Activated B cell treated with CpG ODN at 0.5 μM for 24 hours (primary cell): ENCODE measurements at regions not wholly inside any gene's neighbourhood (a gene's known extent, or its start where the extent isn't known, plus 50 kb on each side); places are given as distances from the start of the nearest gene placed in this dataset.

ENCODE experiments used
- ATAC-seq: fragments of 200-7000 bp; cut with Tn5 transposase; one replicate; pipeline ENCODE4 v1.10.0; 2021; ENCODE audit warnings: low read depth, mild to moderate bottlenecking, moderate library complexity
- CTCF ChIA-PET: fragments of 350-600 bp; sonication (Branson Sonifier 250); formaldehyde crosslinking; loops from one replicate; lab custom pipeline; 2021; ENCODE audit warnings: antibody characterized with exemption; lab: Charles Lee
- POLR2A ChIA-PET: fragments of 350-600 bp; sonication (Branson Sonifier 250); formaldehyde crosslinking; loops from one replicate; lab custom pipeline; 2021; ENCODE audit warnings: antibody characterized with exemption; lab: Charles Lee
- DNase-seq: peaks from one replicate; pipeline ENCODE4 v3.0.0; 2022
- H3K27ac Mint-ChIP-seq: one replicate; pipeline ENCODE4 v1.8.0; 2020; ENCODE audit warnings: mixed read lengths
- H3K27me3 Mint-ChIP-seq: one replicate; pipeline ENCODE4 v1.8.0; 2021; ENCODE audit warnings: mixed read lengths
- H3K36me3 Mint-ChIP-seq: one replicate; pipeline ENCODE4 v1.8.0; 2021; ENCODE audit warnings: low read depth, mixed read lengths
- H3K4me1 Mint-ChIP-seq: one replicate; pipeline ENCODE4 v1.8.0; 2021; ENCODE audit warnings: mixed read lengths
- H3K4me3 Mint-ChIP-seq: one replicate; pipeline ENCODE4 v1.8.0; 2020; ENCODE audit warnings: mild to moderate bottlenecking, mixed read lengths
- H3K9me3 Mint-ChIP-seq: one replicate; pipeline ENCODE4 v1.8.0; 2020; ENCODE audit warnings: mixed read lengths
- CTCF ChIP-seq: fragments of 200-600 bp; IDR thresholded peaks from one replicate; pipeline ENCODE4 v1.8.0; 2022; ENCODE audit warnings: antibody characterized with exemption, mild to moderate bottlenecking
- intact Hi-C: fragments of 100-400 bp; cut with micrococcal nuclease; formaldehyde crosslinking; loops from one replicate; pipeline ENCODE4 v1.15.1; 2024

- Mint-ChIP-seq H3K36me3 (no peaks in the 10 kb centered on the region), H3K9me3 (peaks cover 10% of the 10 kb centered on the region), H3K27ac (no peak overlapping the region), H3K4me1 (no peaks in the 10 kb centered on the region), H3K27me3 (no peaks in the 10 kb centered on the region), H3K4me3 (no peak overlapping the region)
- DNase-seq, result no peak
- intact Hi-C loops, result no loop called here
- no peak for TF ChIP-seq CTCF
- ChIA-PET POLR2A (no interaction called here), CTCF (no interaction called here)
- no peak for ATAC-seq
These were observed 488.7 kb upstream of the TYRP1 start for GRCh38 chr9:12204512-12204911.

GRCh38 chr9:12212860-12213259, 480.3 kb upstream of the TYRP1 start:
- no peak for TF ChIP-seq CTCF
- ChIA-PET CTCF (no interaction called here), POLR2A (no interaction called here)
- DNase-seq (no peak), ATAC-seq (no peak)
- H3K27me3 Mint-ChIP-seq, result no peaks in the 10 kb centered on the region
- no peaks in the 10 kb centered on the region for H3K36me3 Mint-ChIP-seq
- H3K27ac Mint-ChIP-seq, result no peak overlapping the region
- H3K4me1 Mint-ChIP-seq, result no peaks in the 10 kb centered on the region
- H3K4me3 Mint-ChIP-seq, result no peak overlapping the region
- intact Hi-C loops, result no loop called here
- peaks cover 5% of the 10 kb centered on the region for H3K9me3 Mint-ChIP-seq

GRCh38 chr9:12221470-12221869, 471.7 kb upstream of the TYRP1 start:
- Mint-ChIP-seq H3K36me3 (no peaks in the 10 kb centered on the region), H3K27me3 (no peaks in the 10 kb centered on the region), H3K4me3 (no peak overlapping the region), H3K4me1 (no peaks in the 10 kb centered on the region), H3K9me3 (peaks cover 3% of the 10 kb centered on the region), H3K27ac (no peak overlapping the region)
- DNase-seq (no peak), ATAC-seq (no peak)
- intact Hi-C loops, result no loop called here
- ChIA-PET CTCF (no interaction called here), POLR2A (no interaction called here)
- TF ChIP-seq CTCF, result no peak

GRCh38 chr9:12224449-12224848, 468.7 kb upstream of the TYRP1 start:
- TF ChIP-seq CTCF, result no peak
- CTCF ChIA-PET, result no interaction called here

GRCh38 chr9:12230708-12231107, 462.5 kb upstream of the TYRP1 start:
- CTCF ChIA-PET, result no interaction called here
- Mint-ChIP-seq H3K27ac (no peak overlapping the region), H3K36me3 (no peaks in the 10 kb centered on the region), H3K4me1 (no peaks in the 10 kb centered on the region), H3K27me3 (no peaks in the 10 kb centered on the region), H3K4me3 (no peak overlapping the region), H3K9me3 (peaks cover 17% of the 10 kb centered on the region)
- ATAC-seq (no peak), DNase-seq (no peak)
- TF ChIP-seq CTCF, result no peak
- intact Hi-C loops, result no loop called here
- POLR2A ChIA-PET, result no interaction called here

More at GRCh38 chr9:12224449-12224848, 468.7 kb upstream of the TYRP1 start:
- no peak overlapping the region for H3K4me3 Mint-ChIP-seq
- H3K27me3 Mint-ChIP-seq, result no peaks in the 10 kb centered on the region
- H3K27ac Mint-ChIP-seq, result no peak overlapping the region
- no peaks in the 10 kb centered on the region for H3K4me1 Mint-ChIP-seq
- POLR2A ChIA-PET, result no interaction called here
- H3K9me3 Mint-ChIP-seq, result peaks cover 2% of the 10 kb centered on the region
- no peak for DNase-seq
- H3K36me3 Mint-ChIP-seq, result no peaks in the 10 kb centered on the region
- intact Hi-C loops, result no loop called here
- no peak for ATAC-seq
